Gastrocnemius medialis (tissue), 4 donors: ENCODE measurements at regions not wholly inside any gene's neighbourhood (a gene's known extent, or its start where the extent isn't known, plus 50 kb on each side); places are given as distances from the start of the nearest gene placed in this dataset.

Experiments used
- ATAC-seq, 2 donors: fragments of 150-250 bp; one replicate each; pipeline ENCODE4 v1.9.1; 2016
- DNase-seq, 2 donors: peaks; one replicate each; pipeline ENCODE4 v3.0.0-alpha.2; 2019
- H3K27ac ChIP-seq, 4 donors: fragments of 200-600 bp; sonication (generic); 1 replicate in 1 of 4; 2 replicates in 3 of 4; pipeline ENCODE4 v1.5.1; 2016 to 2018; ENCODE audit warnings: mild to moderate bottlenecking in 2 of 4, moderate library complexity in 1 of 4
- H3K27me3 ChIP-seq, 3 donors: fragments of 200-600 bp; sonication (generic) in 2 of 3; 1 replicate in 1 of 3; 2 replicates in 2 of 3; pipeline versions ENCODE4 v1.5.1 to v1.6.0; 2016 to 2019; ENCODE audit warnings: mild to moderate bottlenecking in 1 of 3, moderate library complexity in 1 of 3
- H3K36me3 ChIP-seq, 2 donors: fragments of 200-600 bp; sonication (generic) in 1 of 2; one replicate each; pipeline ENCODE4 v1.5.1; 2017 to 2018
- H3K4me1 ChIP-seq, 2 donors: fragments of 200-600 bp; sonication (generic) in 1 of 2; one replicate each; pipeline ENCODE4 v1.5.1; 2016 to 2017; ENCODE audit warnings: mild to moderate bottlenecking in 2 of 2
- H3K4me3 ChIP-seq, 4 donors: fragments of 200-600 bp; sonication (generic) in 3 of 4; 1 replicate in 1 of 4; 2 replicates in 3 of 4; pipeline ENCODE4 v1.5.1; 2016 to 2019; ENCODE audit warnings: mild to moderate bottlenecking in 2 of 4
- H3K9me3 ChIP-seq, 3 donors: fragments of 200-600 bp; sonication (generic) in 2 of 3; 1 replicate in 1 of 3; 2 replicates in 2 of 3; pipeline ENCODE4 v1.5.1; 2016 to 2019
- POLR2A ChIP-seq, 2 donors: fragments of 450-650 bp; IDR thresholded peaks; one replicate each; pipeline ENCODE4 v1.6.1; 2017; ENCODE audit warnings: antibody characterized with exemption in 2 of 2, mild to moderate bottlenecking in 2 of 2, moderate library complexity in 2 of 2
- in situ Hi-C, 4 donors: fragments of 200-750 bp; cut with MboI; loops; one replicate each; pipeline versions ENCODE4 v1.15.0 to v1.8.0; 2017; ENCODE audit warnings: low sequenced_read_pairs in 4 of 4
- intact Hi-C: fragments of 100-400 bp; cut with DNase I; formaldehyde crosslinking; loops from one replicate; pipeline ENCODE4 v1.15.1; 2023; ENCODE audit warnings: low total_unique reads
- TF ChIP-seq, protein P1 (sequence below), 5 experiments: fragments of 450-650 bp in 3 of 5; fragments of 200-600 bp in 2 of 5; sonication (generic) in 2 of 5; IDR thresholded peaks in 4 of 5; conservative IDR thresholded peaks in 1 of 5; 1 replicate in 4 of 5; 2 replicates in 1 of 5; pipeline ENCODE4 v1.5.1; 2016 to 2019; ENCODE audit warnings: antibody characterized with exemption in 5 of 5, mild to moderate bottlenecking in 3 of 5, moderate library complexity in 3 of 5

DNA sequence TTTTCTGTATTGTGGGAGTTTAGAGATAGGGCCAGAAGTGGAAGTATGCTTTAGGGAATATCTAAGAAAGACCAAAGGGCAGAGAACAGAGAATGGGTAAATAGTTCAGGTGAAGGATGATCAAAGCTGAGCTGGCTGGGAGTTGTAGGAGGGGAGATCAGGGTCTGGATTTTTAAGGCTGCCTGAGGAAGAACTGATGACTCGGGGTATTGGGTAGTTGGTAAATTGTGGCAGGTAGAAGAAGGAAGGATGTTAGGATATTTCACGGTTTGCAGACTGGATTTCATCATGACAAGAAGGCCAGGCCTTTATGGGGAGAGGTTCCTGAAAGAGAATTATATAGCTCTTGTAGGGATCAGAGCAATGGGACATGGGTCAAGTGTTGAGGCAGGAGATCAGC, 492.9 kb downstream of the UTRN start:
- no peak overlapping the region for H3K4me3 ChIP-seq
- H3K27me3 ChIP-seq = no peaks in the 10 kb centered on the region
- ATAC-seq = no peak
- intact Hi-C loops (no loop called here), in situ Hi-C loops (no loop called here)
- DNase-seq = no peak
- no peaks in the 10 kb centered on the region for H3K9me3 ChIP-seq
- no peaks in the 10 kb centered on the region for H3K4me1 ChIP-seq
- no peak overlapping the region for H3K27ac ChIP-seq
- TF ChIP-seq, protein P1, sequence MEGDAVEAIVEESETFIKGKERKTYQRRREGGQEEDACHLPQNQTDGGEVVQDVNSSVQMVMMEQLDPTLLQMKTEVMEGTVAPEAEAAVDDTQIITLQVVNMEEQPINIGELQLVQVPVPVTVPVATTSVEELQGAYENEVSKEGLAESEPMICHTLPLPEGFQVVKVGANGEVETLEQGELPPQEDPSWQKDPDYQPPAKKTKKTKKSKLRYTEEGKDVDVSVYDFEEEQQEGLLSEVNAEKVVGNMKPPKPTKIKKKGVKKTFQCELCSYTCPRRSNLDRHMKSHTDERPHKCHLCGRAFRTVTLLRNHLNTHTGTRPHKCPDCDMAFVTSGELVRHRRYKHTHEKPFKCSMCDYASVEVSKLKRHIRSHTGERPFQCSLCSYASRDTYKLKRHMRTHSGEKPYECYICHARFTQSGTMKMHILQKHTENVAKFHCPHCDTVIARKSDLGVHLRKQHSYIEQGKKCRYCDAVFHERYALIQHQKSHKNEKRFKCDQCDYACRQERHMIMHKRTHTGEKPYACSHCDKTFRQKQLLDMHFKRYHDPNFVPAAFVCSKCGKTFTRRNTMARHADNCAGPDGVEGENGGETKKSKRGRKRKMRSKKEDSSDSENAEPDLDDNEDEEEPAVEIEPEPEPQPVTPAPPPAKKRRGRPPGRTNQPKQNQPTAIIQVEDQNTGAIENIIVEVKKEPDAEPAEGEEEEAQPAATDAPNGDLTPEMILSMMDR (IDR thresholded peaks at IDR 0.05 in 4 of 5, conservative IDR thresholded peaks at IDR 0.05 in 1 of 5) = no peak
- TF ChIP-seq POLR2A (IDR thresholded peaks at IDR 0.05) = no peak
- H3K36me3 ChIP-seq = peaks cover 0 to 12% of the 10 kb centered on the region in 2 donors

DNA sequence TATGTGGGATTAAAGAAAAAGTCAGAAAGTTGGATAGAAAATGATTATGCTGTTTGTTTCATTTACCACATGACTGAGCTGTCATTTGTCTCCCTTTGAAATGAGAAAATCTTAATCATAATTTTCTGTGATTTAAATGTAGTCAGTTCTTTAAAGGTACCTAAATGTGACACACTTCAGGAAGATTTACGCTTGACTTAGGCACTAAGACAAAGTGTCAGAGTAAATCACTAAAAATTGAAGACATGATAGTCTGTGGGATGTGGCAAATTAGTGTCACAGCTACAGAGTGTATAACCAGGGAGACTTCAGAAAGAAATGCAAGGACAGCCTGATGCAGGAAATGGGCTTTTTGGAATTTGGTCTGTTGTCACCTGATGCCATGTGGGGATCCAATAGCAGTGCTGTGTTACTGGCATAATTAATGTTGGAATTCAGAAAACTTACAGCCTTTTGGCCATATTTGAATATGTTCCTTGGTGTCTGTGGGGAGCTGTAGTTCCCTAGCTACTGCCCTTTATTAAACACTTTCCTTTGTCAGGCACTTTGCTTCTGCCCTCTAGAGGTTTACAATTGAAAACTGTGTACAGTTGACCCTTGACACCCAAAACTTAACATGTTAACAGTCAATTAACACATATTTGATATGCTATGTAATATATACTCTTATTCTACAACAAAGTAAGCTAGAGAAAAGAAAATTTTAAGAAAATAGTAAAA, 493.8 kb downstream of the UTRN start:
- intact Hi-C loops = no loop called here
- TF ChIP-seq, protein P1 (IDR thresholded peaks at IDR 0.05 in 4 of 5, conservative IDR thresholded peaks at IDR 0.05 in 1 of 5) = no peak
- TF ChIP-seq POLR2A (IDR thresholded peaks at IDR 0.05) = no peak
- no peak for DNase-seq
- ATAC-seq = no peak
- H3K4me3 ChIP-seq = no peak overlapping the region
- no peaks in the 10 kb centered on the region for H3K4me1 ChIP-seq
- H3K27ac ChIP-seq = no peak overlapping the region
- H3K36me3 ChIP-seq = peaks cover 0 to 12% of the 10 kb centered on the region in 2 donors
- in situ Hi-C loops = no loop called here
- H3K9me3 ChIP-seq = no peaks in the 10 kb centered on the region
- H3K27me3 ChIP-seq = no peaks in the 10 kb centered on the region

DNA sequence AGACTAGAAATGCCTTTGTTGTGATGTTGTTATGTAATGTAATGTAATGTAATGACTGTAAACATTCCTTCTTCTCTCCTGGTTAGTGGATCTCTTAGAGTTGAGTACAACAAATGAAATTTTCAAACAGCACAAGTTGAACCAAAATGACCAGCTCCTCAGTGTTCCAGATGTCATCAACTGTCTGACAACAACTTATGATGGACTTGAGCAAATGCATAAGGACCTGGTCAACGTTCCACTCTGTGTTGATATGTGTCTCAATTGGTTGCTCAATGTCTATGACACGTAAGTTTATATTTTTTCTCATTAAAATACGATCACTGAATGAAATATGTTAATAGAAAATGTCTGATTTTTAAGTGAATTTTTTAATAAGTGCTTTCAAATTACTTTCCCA, 496.7 kb downstream of the UTRN start:
- no peak overlapping the region for H3K27ac ChIP-seq
- in situ Hi-C loops (no loop called here), intact Hi-C loops (no loop called here)
- no peak overlapping the region for H3K4me3 ChIP-seq
- TF ChIP-seq POLR2A (IDR thresholded peaks at IDR 0.05) = no peak
- TF ChIP-seq, protein P1 (IDR thresholded peaks at IDR 0.05 in 4 of 5, conservative IDR thresholded peaks at IDR 0.05 in 1 of 5) = no peak
- DNase-seq (no peak), ATAC-seq (no peak)
- H3K9me3 ChIP-seq = no peaks in the 10 kb centered on the region
- no peaks in the 10 kb centered on the region for H3K4me1 ChIP-seq
- no peaks in the 10 kb centered on the region for H3K27me3 ChIP-seq
- peaks cover 0 to 10% of the 10 kb centered on the region in 2 donors for H3K36me3 ChIP-seq

DNA sequence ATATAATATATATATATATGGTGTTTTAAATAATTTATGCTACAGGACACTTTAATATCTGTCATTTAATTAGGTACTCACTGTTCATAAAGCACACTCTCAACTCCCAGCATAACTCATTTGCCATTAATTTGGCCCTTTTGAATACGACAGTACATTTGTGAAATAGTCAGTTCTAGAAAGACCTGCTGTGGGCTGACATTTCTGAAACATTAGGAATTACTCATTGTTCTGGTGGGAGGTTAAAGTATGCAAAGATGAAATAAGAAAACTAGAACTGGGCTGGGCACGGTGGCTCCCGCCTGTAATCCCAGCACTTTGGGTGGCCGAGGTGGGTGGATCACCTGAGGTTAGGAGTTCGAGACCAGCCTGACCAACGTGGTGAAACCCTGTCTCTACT, 497.5 kb downstream of the UTRN start:
- no peak overlapping the region for H3K4me3 ChIP-seq
- no peak for TF ChIP-seq POLR2A (IDR thresholded peaks at IDR 0.05)
- TF ChIP-seq, protein P1 (IDR thresholded peaks at IDR 0.05 in 4 of 5, conservative IDR thresholded peaks at IDR 0.05 in 1 of 5) = no peak
- DNase-seq = no peak
- ATAC-seq = no peak
- no peak overlapping the region for H3K27ac ChIP-seq
- no peaks in the 10 kb centered on the region for H3K4me1 ChIP-seq
- H3K27me3 ChIP-seq = no peaks in the 10 kb centered on the region
- intact Hi-C loops (no loop called here), in situ Hi-C loops (no loop called here)
- H3K36me3 ChIP-seq = peaks cover 0 to 10% of the 10 kb centered on the region in 2 donors
- no peaks in the 10 kb centered on the region for H3K9me3 ChIP-seq

DNA sequence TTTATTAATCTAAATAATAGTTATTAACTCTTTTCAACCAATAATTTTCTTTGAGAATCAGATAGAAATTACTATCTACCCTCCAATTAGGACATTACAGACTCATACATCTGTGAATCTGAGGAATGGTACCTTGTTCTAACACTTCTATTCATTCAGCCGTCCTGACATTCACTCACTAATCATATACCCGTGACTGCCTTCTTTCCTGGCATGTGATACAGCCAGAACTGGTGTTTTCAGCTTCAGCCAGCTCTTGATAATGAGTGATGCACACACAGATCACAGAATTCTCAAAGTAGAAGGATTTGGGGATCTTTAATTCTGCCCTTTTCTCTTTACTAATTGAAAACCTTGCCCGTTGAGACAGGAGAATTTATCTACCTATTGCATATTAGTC, 499.9 kb downstream of the UTRN start:
- intact Hi-C loops (no loop called here), in situ Hi-C loops (no loop called here)
- TF ChIP-seq, protein P1 (IDR thresholded peaks at IDR 0.05 in 4 of 5, conservative IDR thresholded peaks at IDR 0.05 in 1 of 5) = no peak
- TF ChIP-seq POLR2A (IDR thresholded peaks at IDR 0.05) = no peak
- DNase-seq = no peak
- Histone ChIP-seq H3K36me3 (peaks cover 0 to 10% of the 10 kb centered on the region in 2 donors), H3K27ac (no peak overlapping the region), H3K27me3 (no peaks in the 10 kb centered on the region), H3K4me3 (no peak overlapping the region), H3K9me3 (no peaks in the 10 kb centered on the region), H3K4me1 (no peaks in the 10 kb centered on the region)
- no peak for ATAC-seq
